Smooth muscle cell (in vitro differentiated cells): ENCODE measurements at regions not wholly inside any gene's neighbourhood (a gene's known extent, or its start where the extent isn't known, plus 50 kb on each side); places are given as distances from the start of the nearest gene placed in this dataset.

ENCODE experiments used
- DNase-seq: peaks from one replicate; lab custom pipeline; 2025; ENCODE audit not compliant: unreplicated experiment; lab: John Stamatoyannopoulos, UW
- H2AFZ ChIP-seq: fragments of 200-600 bp; sonication (generic); 2 replicates; pipeline ENCODE4 v1.6.0; 2016; ENCODE audit warnings: antibody characterized with exemption, low read depth, mild to moderate bottlenecking
- H3F3A ChIP-seq: fragments of 200-600 bp; sonication (generic); 2 replicates; pipeline ENCODE4 v1.6.0; 2017; ENCODE audit warnings: antibody characterized with exemption, low read depth
- H3K27ac ChIP-seq: fragments of 200-600 bp; sonication (generic); 2 replicates; pipeline ENCODE4 v1.5.1; 2016; ENCODE audit warnings: low read depth, mild to moderate bottlenecking
- H3K27me3 ChIP-seq: fragments of 200-600 bp; sonication (generic); 2 replicates; pipeline ENCODE4 v1.6.1; 2016; ENCODE audit warnings: low read depth, mild to moderate bottlenecking
- H3K36me3 ChIP-seq: fragments of 200-600 bp; sonication (generic); 2 replicates; pipeline ENCODE4 v1.5.1; 2016; ENCODE audit warnings: low read depth
- H3K4me1 ChIP-seq: fragments of 200-600 bp; sonication (generic); 2 replicates; pipeline ENCODE4 v1.5.1; 2016; ENCODE audit warnings: low read depth
- H3K4me2 ChIP-seq: fragments of 200-600 bp; sonication (generic); 2 replicates; pipeline ENCODE4 v1.6.0; 2016; ENCODE audit warnings: mild to moderate bottlenecking
- H3K4me3 ChIP-seq: fragments of 200-600 bp; sonication (generic); 2 replicates; pipeline ENCODE4 v1.5.1; 2016; ENCODE audit warnings: mild to moderate bottlenecking
- H3K79me2 ChIP-seq: fragments of 200-600 bp; sonication (generic); 2 replicates; pipeline ENCODE4 v1.6.0; 2016; ENCODE audit warnings: low read depth, mild to moderate bottlenecking
- H3K9ac ChIP-seq: fragments of 200-600 bp; sonication (generic); 2 replicates; pipeline ENCODE4 v1.6.0; 2016; ENCODE audit warnings: low read depth
- H3K9me3 ChIP-seq: fragments of 200-600 bp; sonication (generic); replicated peaks from 2 replicates; pipeline ENCODE4 v1.5.1; 2016; ENCODE audit warnings: low read depth
- H4K20me1 ChIP-seq: fragments of 200-600 bp; sonication (generic); 2 replicates; pipeline ENCODE4 v1.6.0; 2016; ENCODE audit warnings: low read depth
- CTCF ChIP-seq: fragments of 200-600 bp; sonication (generic); IDR thresholded peaks from 2 replicates; pipeline ENCODE4 v1.5.1; 2017; ENCODE audit warnings: borderline replicate concordance, mild to moderate bottlenecking, antibody characterized with exemption; ENCODE audit not compliant: insufficient read depth, poor library complexity, severe bottlenecking
- WGBS: methylation state at CpG from one replicate; pipeline ENCODE4 v1.1.7; 2016; ENCODE audit warnings: low lambda C conversion rate; 5-methylcytosine and 5-hydroxymethylcytosine counted together

- Histone ChIP-seq H3K4me1 (peaks cover 11% of the 10 kb centered on the region), H3K4me3 (no peak overlapping the region), H3K36me3 (no peaks in the 10 kb centered on the region), H3K9me3 (no peaks in the 10 kb centered on the region), H3K79me2 (no peaks in the 10 kb centered on the region), H3F3A (peaks cover 4% of the 10 kb centered on the region), H3K27me3 (no peaks in the 10 kb centered on the region), H2AFZ (no peak overlapping the region), H4K20me1 (no peaks in the 10 kb centered on the region), H3K9ac (no peak overlapping the region), H3K4me2 (no peak overlapping the region), H3K27ac (no peak overlapping the region)
- 97% methylated on average over 3 of the region's 3 CpGs for WGBS
- no peak for TF ChIP-seq CTCF
- DNase-seq, result no peak
Observed at GRCh38 chr6:9484091-9484490, 930.8 kb downstream of the TFAP2A start.

GRCh38 chr6:9482030-9482738, 932.7 kb downstream of the TFAP2A start:
- Histone ChIP-seq H3F3A (peaks cover 4% of the 10 kb centered on the region), H3K4me2 (peak overlapping the region; percentile 78), H2AFZ (peak overlapping the region; percentile 26), H3K4me1 (peaks cover 11% of the 10 kb centered on the region), H3K36me3 (no peaks in the 10 kb centered on the region), H3K27me3 (no peaks in the 10 kb centered on the region), H3K9ac (peak overlapping the region; percentile 5), H4K20me1 (no peaks in the 10 kb centered on the region), H3K4me3 (no peak overlapping the region), H3K79me2 (no peaks in the 10 kb centered on the region), H3K27ac (peak overlapping the region; percentile 81), H3K9me3 (no peaks in the 10 kb centered on the region)
- no peak for DNase-seq
- 7% methylated on average over 5 of the region's 5 CpGs for WGBS
- TF ChIP-seq CTCF, result no peak

- H3K27me3 ChIP-seq, result no peaks in the 10 kb centered on the region
- H2AFZ ChIP-seq, result no peak overlapping the region
- H3K9ac ChIP-seq, result no peak overlapping the region
- WGBS, result 30% methylated on average over 7 of the region's 7 CpGs
- H3K79me2 ChIP-seq, result no peaks in the 10 kb centered on the region
- no peaks in the 10 kb centered on the region for H3K9me3 ChIP-seq
- no peaks in the 10 kb centered on the region for H4K20me1 ChIP-seq
- TF ChIP-seq CTCF, result no peak
- H3K36me3 ChIP-seq, result no peaks in the 10 kb centered on the region
- DNase-seq, result no peak
- no peak overlapping the region for H3K4me3 ChIP-seq
- H3K4me2 ChIP-seq, result peak overlapping the region; percentile 78
- peaks cover 11% of the 10 kb centered on the region for H3K4me1 ChIP-seq
- peaks cover 4% of the 10 kb centered on the region for H3F3A ChIP-seq
- H3K27ac ChIP-seq, result peak overlapping the region; percentile 81
Observed at GRCh38 chr6:9481292-9482029, 933.4 kb downstream of the TFAP2A start.
